DMS 273 (cell line): ENCODE measurements at regions not wholly inside any gene's neighbourhood (a gene's known extent, or its start where the extent isn't known, plus 50 kb on each side); places are given as distances from the start of the nearest gene placed in this dataset.
A peak's percentile ranks its signal among the peaks of the same experiment; 100 is the strongest.
"Not testable (repeated sequence)": the region's sequence is repeated elsewhere in the genome, so short reads cannot be mapped to it uniquely, and the experiment has no call there.

Source experiments
- DNase-seq: peaks from one replicate; lab custom pipeline; 2025; ENCODE audit not compliant: unreplicated experiment; lab: John Stamatoyannopoulos, UW

- no peak for DNase-seq
These were observed 54.3 kb upstream of the LRCH1 start for GRCh38 chr13:46498650-46499049.

- no peak for DNase-seq
These were observed 56.9 kb upstream of the LRCH1 start for GRCh38 chr13:46496086-46496485.

GRCh38 chr13:46495651-46496050 lies 57.3 kb upstream of the LRCH1 start:
- no peak for DNase-seq

GRCh38 chr13:46495066-46495465 lies 57.9 kb upstream of the LRCH1 start:
- no peak for DNase-seq

- peak; percentile 76 for DNase-seq
These were observed 60.0 kb upstream of the LRCH1 start for GRCh38 chr13:46492946-46493345.

GRCh38 chr13:46491641-46492040 lies 61.3 kb upstream of the LRCH1 start:
- DNase-seq, result no peak

GRCh38 chr13:46490713-46491112 lies 62.3 kb upstream of the LRCH1 start:
- not testable (repeated sequence) for DNase-seq

GRCh38 chr13:46490129-46490528 lies 62.8 kb upstream of the LRCH1 start:
- peak; percentile 3 for DNase-seq

- DNase-seq, result peak; percentile 31
These were observed 63.4 kb upstream of the LRCH1 start for GRCh38 chr13:46489586-46490023.

GRCh38 chr13:46487748-46488147 lies 65.2 kb upstream of the LRCH1 start:
- no peak for DNase-seq

- no peak for DNase-seq
These were observed 66.7 kb upstream of the LRCH1 start for GRCh38 chr13:46486270-46486669.

GRCh38 chr13:46484561-46484960 lies 68.4 kb upstream of the LRCH1 start:
- DNase-seq, result peak; percentile 6

- DNase-seq, result no peak
These were observed 71.8 kb upstream of the LRCH1 start for GRCh38 chr13:46481166-46481565.

- DNase-seq, result no peak
These were observed 72.8 kb upstream of the LRCH1 start for GRCh38 chr13:46480131-46480530.

- DNase-seq, result no peak
These were observed 73.3 kb upstream of the LRCH1 start for GRCh38 chr13:46479691-46480090.

GRCh38 chr13:46479283-46479682 lies 73.7 kb upstream of the LRCH1 start:
- no peak for DNase-seq

- no peak for DNase-seq
These were observed 74.3 kb upstream of the LRCH1 start for GRCh38 chr13:46478651-46479050.

- no peak for DNase-seq
These were observed 76.8 kb upstream of the LRCH1 start for GRCh38 chr13:46476174-46476573.

GRCh38 chr13:46475541-46475991 lies 77.4 kb upstream of the LRCH1 start:
- DNase-seq, result no peak

- no peak for DNase-seq
These were observed 79.2 kb upstream of the LRCH1 start for GRCh38 chr13:46473806-46474205.

- DNase-seq, result no peak
These were observed 80.6 kb upstream of the LRCH1 start for GRCh38 chr13:46472384-46472783.

- not testable (repeated sequence) for DNase-seq
These were observed 82.6 kb upstream of the RUBCNL start for GRCh38 chr13:46469699-46470098.

GRCh38 chr13:46468570-46469463 lies 81.8 kb upstream of the RUBCNL start:
- DNase-seq, result no peak
